ENCODE measurements at regions not wholly inside any gene's neighbourhood (a gene's known extent, or its start where the extent isn't known, plus 50 kb on each side); places are given as distances from the start of the nearest gene placed in this dataset.

- no peak for DNase-seq (ENCODE audit: low spot score)
- TF ChIP-seq CTCF (IDR thresholded peaks at IDR 0.05): no peak
- H3K27ac ChIP-seq: no peak overlapping the region
- H3K4me3 ChIP-seq: no peak overlapping the region
These were observed 539.7 kb downstream of the QKI start for GRCh38 chr6:163954088-163954775.

GRCh38 chr6:163952005-163952404 lies 537.5 kb downstream of the QKI start:
- DNase-seq (ENCODE audit: low spot score): no peak
- no peak for TF ChIP-seq CTCF (IDR thresholded peaks at IDR 0.05)
- Histone ChIP-seq H3K27ac (no peak overlapping the region), H3K4me3 (no peak overlapping the region)

- Histone ChIP-seq H3K4me3 (no peak overlapping the region), H3K27ac (no peak overlapping the region)
- DNase-seq (ENCODE audit: low spot score): no peak
- TF ChIP-seq CTCF (IDR thresholded peaks at IDR 0.05): no peak
These were observed 536.8 kb downstream of the QKI start for GRCh38 chr6:163951326-163951725.

GRCh38 chr6:163950159-163950558 lies 535.6 kb downstream of the QKI start:
- Histone ChIP-seq H3K4me3 (no peak overlapping the region), H3K27ac (no peak overlapping the region)
- TF ChIP-seq CTCF (IDR thresholded peaks at IDR 0.05): no peak
- DNase-seq (ENCODE audit: low spot score): no peak

- DNase-seq (ENCODE audit: low spot score): no peak
- Histone ChIP-seq H3K27ac (no peak overlapping the region), H3K4me3 (no peak overlapping the region)
- no peak for TF ChIP-seq CTCF (IDR thresholded peaks at IDR 0.05)
These were observed 534.9 kb downstream of the QKI start for GRCh38 chr6:163949431-163949830.

GRCh38 chr6:163948250-163948649 lies 533.7 kb downstream of the QKI start:
- Histone ChIP-seq H3K4me3 (no peak overlapping the region), H3K27ac (no peak overlapping the region)
- DNase-seq (ENCODE audit: low spot score): no peak
- TF ChIP-seq CTCF (IDR thresholded peaks at IDR 0.05): no peak

- TF ChIP-seq CTCF (IDR thresholded peaks at IDR 0.05): no peak
- Histone ChIP-seq H3K4me3 (no peak overlapping the region), H3K27ac (peak overlapping the region in 1 of 2 donors; percentile 3)
- no peak for DNase-seq (ENCODE audit: low spot score)
These were observed 532.8 kb downstream of the QKI start for GRCh38 chr6:163947276-163947675.
